ENCODE measurements at regions not wholly inside any gene's neighbourhood (a gene's known extent, or its start where the extent isn't known, plus 50 kb on each side); places are given as distances from the start of the nearest gene placed in this dataset.

DNA sequence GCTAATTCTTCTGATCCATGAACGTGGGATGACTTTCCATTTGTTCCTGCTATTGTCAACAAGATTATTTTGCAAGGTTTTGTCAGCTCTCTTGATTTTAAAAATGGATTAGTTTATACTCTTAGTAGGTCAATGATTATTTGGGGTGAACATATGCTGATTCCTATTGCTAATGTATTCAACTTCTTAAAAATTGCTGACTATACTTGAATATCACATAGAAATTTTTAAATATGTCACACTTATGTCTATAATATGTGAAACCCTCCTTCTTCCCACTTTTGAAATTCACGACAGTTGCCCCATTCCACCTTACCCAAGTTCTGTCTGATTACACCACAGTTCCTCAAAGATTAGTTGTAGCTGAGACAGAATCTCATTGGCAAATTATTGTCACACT is 465.7 kb upstream of the TENM3 start:
- TF ChIP-seq TCF12 (IDR thresholded peaks at IDR 0.05; ENCODE audit: low read depth, low read length), result no peak
- no peak for TF ChIP-seq HDGF (IDR thresholded peaks at IDR 0.05)
- TF ChIP-seq WRNIP1 (IDR thresholded peaks at IDR 0.05; ENCODE audit: borderline replicate concordance, low read depth, low read length), result no peak
- no peak for TF ChIP-seq BCL3 (IDR thresholded peaks at IDR 0.05; ENCODE audit: borderline replicate concordance, insufficient read depth, low read depth, low read length, poor library complexity, severe bottlenecking)
- TF ChIP-seq ZNF217 (IDR thresholded peaks at IDR 0.05), result no peak
- TF ChIP-seq MYB (IDR thresholded peaks at IDR 0.05; ENCODE audit: borderline replicate concordance, low read depth, low read length), result no peak
- no peak for TF ChIP-seq NFXL1 (IDR thresholded peaks at IDR 0.05; ENCODE audit: borderline replicate concordance)
- no peak for TF ChIP-seq ELK1 (IDR thresholded peaks at IDR 0.05; ENCODE audit: low read depth, low read length)
- TF ChIP-seq POU2F2 (IDR thresholded peaks at IDR 0.05; ENCODE audit: borderline replicate concordance, low read depth, low read length), result no peak
- no peak for TF ChIP-seq ZBTB11 (CRISPR knock-in tag; IDR thresholded peaks at IDR 0.05)
- no peak for TF ChIP-seq ZBED1 (IDR thresholded peaks at IDR 0.05; ENCODE audit: borderline replicate concordance)
- TF ChIP-seq RAD21 (IDR thresholded peaks at IDR 0.05; ENCODE audit: insufficient read depth, low read depth, low read length), result no peak
- TF ChIP-seq RELA (IDR thresholded peaks at IDR 0.05; ENCODE audit: borderline replicate concordance, partially characterized antibody), result no peak
- no peak for TF ChIP-seq ZNF24 (IDR thresholded peaks at IDR 0.05)
- TF ChIP-seq, protein P1, sequence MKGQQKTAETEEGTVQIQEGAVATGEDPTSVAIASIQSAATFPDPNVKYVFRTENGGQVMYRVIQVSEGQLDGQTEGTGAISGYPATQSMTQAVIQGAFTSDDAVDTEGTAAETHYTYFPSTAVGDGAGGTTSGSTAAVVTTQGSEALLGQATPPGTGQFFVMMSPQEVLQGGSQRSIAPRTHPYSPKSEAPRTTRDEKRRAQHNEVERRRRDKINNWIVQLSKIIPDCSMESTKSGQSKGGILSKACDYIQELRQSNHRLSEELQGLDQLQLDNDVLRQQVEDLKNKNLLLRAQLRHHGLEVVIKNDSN (IDR thresholded peaks at IDR 0.05; ENCODE audit: borderline replicate concordance, extremely low read length, insufficient read depth, low read depth, low read length), result no peak
- TF ChIP-seq, protein P2, sequence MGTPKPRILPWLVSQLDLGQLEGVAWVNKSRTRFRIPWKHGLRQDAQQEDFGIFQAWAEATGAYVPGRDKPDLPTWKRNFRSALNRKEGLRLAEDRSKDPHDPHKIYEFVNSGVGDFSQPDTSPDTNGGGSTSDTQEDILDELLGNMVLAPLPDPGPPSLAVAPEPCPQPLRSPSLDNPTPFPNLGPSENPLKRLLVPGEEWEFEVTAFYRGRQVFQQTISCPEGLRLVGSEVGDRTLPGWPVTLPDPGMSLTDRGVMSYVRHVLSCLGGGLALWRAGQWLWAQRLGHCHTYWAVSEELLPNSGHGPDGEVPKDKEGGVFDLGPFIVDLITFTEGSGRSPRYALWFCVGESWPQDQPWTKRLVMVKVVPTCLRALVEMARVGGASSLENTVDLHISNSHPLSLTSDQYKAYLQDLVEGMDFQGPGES (IDR thresholded peaks at IDR 0.05), result no peak
- no peak for TF ChIP-seq FOS (IDR thresholded peaks at IDR 0.05; ENCODE audit: borderline replicate concordance, extremely low read depth, insufficient read length)
- WGBS (ENCODE audit: insufficient coverage, insufficient replicate concordance, low lambda C conversion rate, missing lambda C conversion rate), result 9% methylated on average over 2 of the region's 2 CpGs
- H3K27me3 ChIP-seq (replicated peaks in 1 of 2; ENCODE audit: control insufficient read depth in 2 of 2, insufficient read depth in 2 of 2, low read length in 1 of 2), result no peaks in the 10 kb centered on the region
- FAIRE-seq (no peak), ATAC-seq (no peak), DNase-seq (ENCODE audit: low read depth, low spot score) (no peak)
- SMC1A ChIA-PET (ENCODE audit: uncharacterized antibody, unreplicated experiment), result interaction anchor here (1.6 kb wide), 1 partner anchor 16 kb away, joined by 4 read pairs; no protein-coding TSS in a partner anchor
- H3K27ac ChIP-seq (ENCODE audit: control insufficient read depth, insufficient read depth), result no peak overlapping the region
- H2AFZ ChIP-seq (ENCODE audit: control insufficient read depth, low read depth, low read length), result no peak overlapping the region
- no peak overlapping the region for H3K4me3 ChIP-seq
- RAD21 ChIA-PET (ENCODE audit: unreplicated experiment), result no interaction called here
- no peaks in the 10 kb centered on the region for H3K9me3 ChIP-seq (replicated peaks; ENCODE audit: control insufficient read depth, insufficient read depth, low read length)
- H3K4me1 ChIP-seq (ENCODE audit: control insufficient read depth, insufficient read depth, low read length), result no peaks in the 10 kb centered on the region
- intact Hi-C loops (cut with micrococcal nuclease; ENCODE audit: unreplicated experiment) (no loop called here), in situ Hi-C loops (cut with MboI) (no loop called here)
- H3K4me2 ChIP-seq (ENCODE audit: control insufficient read depth, insufficient read depth), result no peak overlapping the region
- H3K79me2 ChIP-seq (ENCODE audit: control insufficient read depth, insufficient read depth, low read length), result no peaks in the 10 kb centered on the region
- no TSS peak for BruUV-seq (replicated peaks)
- CTCF ChIA-PET, result interaction anchor here (0.6 kb wide), 1 partner anchor 1583 kb away, joined by 3 read pairs; no protein-coding TSS in a partner anchor
- H3K9ac ChIP-seq (ENCODE audit: control insufficient read depth, insufficient read depth, low read length), result no peak overlapping the region
- POLR2A ChIA-PET, result no interaction called here
- no peaks in the 10 kb centered on the region for H4K20me1 ChIP-seq (ENCODE audit: control insufficient read depth, insufficient read depth)
- no peaks in the 10 kb centered on the region for H3K36me3 ChIP-seq (ENCODE audit: control insufficient read depth in 2 of 2, insufficient read depth in 2 of 2, low read length in 1 of 2)

All from GM12878 (cell line).